HUDEP-2 (cell line): ENCODE measurements at regions not wholly inside any gene's neighbourhood (a gene's known extent, or its start where the extent isn't known, plus 50 kb on each side); places are given as distances from the start of the nearest gene placed in this dataset.

Experiments
- DNase-seq, 76 experiments: peaks; one replicate each; lab custom pipeline; 2025; ENCODE audit not compliant: unreplicated experiment in 76 of 76; lab: John Stamatoyannopoulos, UW

DNA sequence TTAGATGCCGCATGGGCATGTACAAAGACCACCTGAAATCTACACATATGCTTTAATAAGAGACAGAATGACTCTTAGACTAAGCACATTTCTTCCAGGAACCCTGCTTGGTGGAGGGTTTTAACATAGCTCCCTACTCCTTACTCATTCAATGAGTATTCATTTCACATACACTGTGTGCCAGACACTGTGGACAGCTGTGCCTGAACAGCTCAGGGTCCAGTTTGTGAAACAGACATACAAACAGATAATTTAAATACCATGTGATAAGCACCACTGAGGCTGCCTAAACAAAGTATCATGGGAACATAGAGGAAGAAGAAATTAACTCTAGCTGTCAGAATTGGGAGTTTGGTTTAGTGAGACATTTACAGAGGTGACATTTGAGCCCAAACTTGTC lies 65.2 kb upstream of the ITPRID1 start:
- DNase-seq, result no peak

- no peak for DNase-seq
These were observed 58.0 kb upstream of the ITPRID1 start for GRCh38 chr7:31455844-31456243.

DNA sequence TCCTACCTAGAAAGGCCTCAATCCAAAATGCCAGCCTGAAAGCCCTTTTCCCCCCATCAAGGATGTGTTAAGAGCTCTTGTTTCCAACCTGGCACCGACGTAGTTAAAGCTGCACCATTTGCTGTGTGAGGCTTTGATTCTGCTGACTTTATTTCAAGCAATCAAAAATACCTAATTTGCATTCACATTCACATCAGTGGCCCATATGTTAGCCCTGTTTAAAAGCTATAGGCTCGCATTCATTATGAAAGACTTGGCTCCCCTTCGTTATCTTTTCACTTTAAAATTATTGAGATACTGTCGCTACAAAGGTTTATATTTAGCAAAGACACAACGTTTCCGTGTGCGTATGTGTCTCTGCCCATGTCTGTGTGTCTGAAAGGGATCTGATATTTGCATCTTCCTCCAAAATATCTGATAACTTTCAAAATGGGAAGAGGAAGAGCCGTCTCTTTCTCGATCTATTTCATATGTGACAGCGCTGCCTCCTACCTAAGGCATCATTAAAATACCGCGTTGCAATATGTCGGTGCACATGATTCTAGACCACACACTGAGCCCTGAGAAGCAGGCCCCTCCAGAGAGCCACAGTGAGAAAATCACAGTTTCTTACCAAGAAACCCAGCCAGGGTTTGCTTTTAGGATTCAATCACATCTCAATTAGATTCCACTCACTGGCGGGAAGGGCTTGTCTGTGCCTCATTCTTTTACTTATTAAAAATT lies 57.1 kb upstream of the ITPRID1 start:
- DNase-seq, result no peak

DNA sequence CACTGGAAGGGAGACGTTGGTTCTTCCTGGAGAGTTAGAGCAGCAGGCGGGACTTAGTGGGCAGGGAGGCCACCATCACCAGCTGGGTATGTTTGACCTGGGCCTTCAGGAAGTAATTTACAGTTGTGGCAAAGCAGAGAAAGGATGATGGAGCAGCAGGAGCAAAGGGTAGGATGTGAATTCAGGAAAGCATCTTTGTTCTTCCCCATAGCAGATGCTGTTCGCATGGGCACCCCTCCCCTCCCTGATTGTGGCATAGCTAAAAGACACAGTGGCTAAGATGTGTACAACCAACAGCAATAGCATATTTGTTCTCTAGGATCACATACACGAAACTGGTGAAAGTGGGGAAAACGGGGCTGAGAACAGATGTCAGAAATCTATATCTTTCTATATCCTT lies 56.3 kb upstream of the ITPRID1 start:
- no peak for DNase-seq

DNA sequence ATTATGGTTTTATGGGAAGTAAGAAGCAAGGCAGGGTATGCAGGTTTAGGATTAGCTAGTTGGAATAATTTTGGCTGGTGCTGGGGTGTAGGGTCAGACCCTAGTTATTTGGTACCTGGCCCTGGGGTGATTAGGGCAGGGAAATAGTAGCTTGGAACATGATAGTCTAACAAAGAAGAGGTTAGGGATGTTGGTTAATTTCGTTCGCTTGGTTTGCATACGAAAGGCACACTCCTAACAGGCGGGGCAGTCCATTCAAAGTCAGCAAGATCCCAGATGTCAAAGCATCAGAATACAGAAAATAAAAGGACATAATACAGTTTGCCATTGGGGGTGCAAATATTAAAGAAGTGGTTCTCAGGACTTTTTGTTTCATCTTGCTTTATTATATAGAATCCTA lies 55.7 kb upstream of the ITPRID1 start:
- no peak for DNase-seq

DNA sequence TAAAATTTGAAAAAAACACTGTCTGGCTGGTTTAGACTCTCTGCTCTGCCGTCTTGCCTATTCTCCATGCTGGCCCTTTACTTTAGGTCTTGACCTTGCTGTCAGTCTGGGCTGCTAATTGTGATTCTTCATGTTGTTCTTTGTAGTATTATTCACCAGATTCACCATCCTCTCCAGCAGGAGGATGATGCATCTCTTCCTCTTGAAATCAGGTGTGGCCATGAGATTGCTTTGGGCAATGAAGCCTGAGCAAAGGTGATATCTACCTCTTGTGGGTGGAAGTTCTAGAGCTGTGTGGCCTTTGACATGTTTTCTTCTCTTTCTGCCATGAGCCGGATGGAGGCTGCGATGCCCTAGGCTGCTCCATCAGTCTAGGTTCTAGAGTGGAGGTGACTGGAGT lies 51.3 kb upstream of the ITPRID1 start:
- DNase-seq, result no peak
